Skin epidermis (tissue), 12 donors: ENCODE measurements at regions not wholly inside any gene's neighbourhood (a gene's known extent, or its start where the extent isn't known, plus 50 kb on each side); places are given as distances from the start of the nearest gene placed in this dataset.
A peak's percentile ranks its signal among the peaks of the same experiment; 100 is the strongest.
"Not testable (repeated sequence)": the region's sequence is repeated elsewhere in the genome, so short reads cannot be mapped to it uniquely, and the experiment has no call there.

ENCODE experiments used
- H3K27ac ChIP-seq, 21 experiments: fragments of 200-600 bp; sonication (generic) in 11 of 21; one replicate each; pipeline ENCODE4 v1.5.0; 2020; ENCODE audit warnings: mild to moderate bottlenecking in 3 of 21, inconsistent platforms in 2 of 21, moderate library complexity in 2 of 21
- H3K4me3 ChIP-seq, 7 experiments: fragments of 200-600 bp; sonication (generic) in 2 of 7; one replicate each; pipeline ENCODE4 v1.5.0; 2020; ENCODE audit warnings: inconsistent platforms in 2 of 7, mild to moderate bottlenecking in 2 of 7, moderate library complexity in 1 of 7

DNA sequence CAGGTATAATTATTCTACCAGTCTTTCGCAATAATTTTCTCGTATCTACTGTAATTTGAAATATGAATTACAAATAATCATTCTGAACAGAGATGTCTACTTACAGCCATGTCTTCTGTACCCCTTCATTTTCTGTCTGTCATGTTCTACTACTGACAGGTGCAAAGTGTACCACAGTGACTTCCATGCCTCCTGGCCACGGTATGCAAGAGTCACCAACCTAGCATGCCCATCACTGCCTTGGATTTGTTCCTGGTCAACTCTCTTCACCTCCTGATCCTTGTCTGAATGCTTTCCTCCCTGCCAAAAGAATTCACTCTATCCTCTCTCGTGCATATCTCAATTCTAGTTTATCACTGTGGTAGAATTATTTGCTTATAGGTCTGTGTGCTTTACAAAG is 755.4 kb downstream of the KCNJ2 start:
- no peak overlapping the region for H3K27ac ChIP-seq

DNA sequence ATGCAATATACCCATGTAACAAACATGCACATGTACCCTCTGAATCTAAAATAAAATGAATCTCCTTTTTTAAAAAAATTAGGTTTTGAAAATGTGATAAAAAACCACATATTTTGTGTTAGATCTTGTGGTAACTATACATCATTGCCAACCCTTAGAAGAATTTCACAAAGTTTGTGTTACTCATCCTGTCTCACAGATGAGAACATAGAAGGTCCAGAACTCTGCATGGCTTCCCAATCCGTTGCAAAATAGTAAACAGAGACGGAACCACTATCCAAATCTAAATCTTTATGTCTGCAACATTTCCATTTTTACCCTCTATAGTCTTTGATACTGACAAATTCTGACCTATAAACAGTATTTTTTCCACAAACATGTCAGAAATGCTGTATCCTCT is 759.9 kb downstream of the KCNJ2 start:
- no peak overlapping the region for H3K4me3 ChIP-seq
- no peak overlapping the region for H3K27ac ChIP-seq

More for the DNA sequence above, 755.4 kb downstream of the KCNJ2 start:
- H3K4me3 ChIP-seq: no peak overlapping the region

DNA sequence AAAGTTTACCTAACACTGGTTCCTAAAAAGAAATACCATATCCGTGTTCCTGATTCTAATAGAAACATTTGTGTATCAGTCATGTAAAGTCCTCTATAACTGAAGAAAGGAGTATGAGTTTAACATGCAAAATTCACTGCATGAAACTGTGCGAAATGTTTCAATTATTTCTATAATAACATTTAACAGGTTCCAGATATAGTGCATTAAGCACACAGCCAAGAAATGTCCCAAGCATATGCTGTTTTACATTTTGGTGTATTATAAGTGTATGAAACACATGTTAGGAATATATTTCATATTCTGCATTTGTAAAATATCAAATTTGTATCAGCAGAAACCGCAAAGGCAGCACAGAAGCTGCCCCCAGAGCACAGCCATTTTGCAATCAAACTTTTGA is 764.9 kb downstream of the KCNJ2 start:
- Histone ChIP-seq H3K27ac (no peak overlapping the region), H3K4me3 (no peak overlapping the region)

DNA sequence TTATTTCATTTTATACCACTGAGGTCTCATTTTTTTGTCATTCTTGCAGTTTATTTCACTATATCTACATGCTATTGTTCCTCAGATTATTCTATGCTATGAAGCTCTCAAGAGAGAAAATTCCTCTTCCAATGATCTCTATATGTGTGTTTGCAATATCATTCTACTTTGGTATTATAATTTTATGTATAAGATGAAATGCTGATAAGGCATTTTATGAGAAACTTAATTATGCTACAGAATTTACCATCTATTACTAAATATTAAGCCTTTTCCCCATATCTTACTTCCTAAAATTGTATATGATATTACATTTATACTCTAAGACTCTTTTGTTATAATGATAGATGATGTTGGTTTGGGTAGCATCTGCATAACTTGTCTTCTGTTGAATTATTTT is 765.5 kb downstream of the KCNJ2 start:
- H3K4me3 ChIP-seq: no peak overlapping the region

DNA sequence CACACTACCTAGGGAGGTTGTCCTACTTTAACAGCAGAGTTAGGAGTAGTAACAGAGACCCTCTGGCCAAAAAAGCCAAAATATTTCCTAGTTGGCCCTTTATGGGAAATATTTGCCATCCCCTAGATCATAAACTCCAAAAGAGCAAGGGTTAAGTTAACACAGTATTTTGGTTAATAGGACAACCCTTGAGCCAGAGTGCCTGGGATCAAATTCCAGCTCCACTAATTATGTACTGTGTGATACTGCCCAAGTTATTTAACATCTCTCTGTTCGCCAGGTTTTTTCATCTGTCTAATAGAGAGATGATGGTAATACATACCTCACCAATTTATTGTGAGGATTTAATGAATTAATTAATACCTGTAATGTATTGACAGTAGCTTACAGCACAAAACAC is 767.4 kb downstream of the KCNJ2 start:
- Histone ChIP-seq H3K4me3 (no peak overlapping the region), H3K27ac (no peak overlapping the region)

More for the DNA sequence above, 765.5 kb downstream of the KCNJ2 start:
- no peak overlapping the region for H3K27ac ChIP-seq

DNA sequence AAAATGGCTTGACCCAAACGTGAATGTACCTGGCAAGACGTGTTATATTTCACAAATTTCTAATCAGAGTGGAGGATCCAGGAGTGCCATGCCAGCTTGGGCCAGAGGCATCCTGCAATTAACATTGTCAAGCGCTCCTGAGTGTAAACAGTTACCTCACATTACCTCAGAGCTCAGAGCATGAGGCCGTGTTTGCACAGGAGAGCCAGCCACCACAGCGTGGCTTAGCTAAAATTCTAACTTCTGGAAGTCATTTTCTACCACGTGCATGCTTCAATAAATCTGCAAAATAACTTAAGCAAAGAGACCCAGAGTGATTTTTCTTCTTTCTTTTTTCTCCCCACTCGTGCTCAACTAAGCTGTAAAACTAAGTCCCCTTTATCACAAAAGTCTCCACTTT is 769.0 kb downstream of the KCNJ2 start:
- H3K27ac ChIP-seq: no peak overlapping the region
- no peak overlapping the region for H3K4me3 ChIP-seq

DNA sequence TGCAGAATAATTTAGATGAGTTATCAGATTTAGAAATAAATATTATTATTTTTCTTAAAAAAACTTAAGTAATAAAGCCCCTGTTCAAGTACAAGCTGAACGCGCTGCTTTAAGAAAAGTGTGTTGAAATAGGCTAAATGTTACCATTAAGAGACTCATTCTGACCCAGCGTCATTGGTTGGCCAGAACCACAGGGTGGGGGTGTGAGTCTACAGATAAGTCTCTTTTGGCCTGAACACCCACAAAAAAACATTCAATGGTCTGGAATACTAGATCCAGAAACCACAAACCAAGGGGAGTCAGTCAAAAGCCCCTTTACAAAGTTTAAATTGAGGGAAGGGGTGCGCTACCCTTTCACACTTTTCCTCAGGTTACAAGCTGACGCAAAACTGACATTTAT is 776.1 kb downstream of the KCNJ2 start:
- H3K27ac ChIP-seq: no peak overlapping the region
- no peak overlapping the region for H3K4me3 ChIP-seq

DNA sequence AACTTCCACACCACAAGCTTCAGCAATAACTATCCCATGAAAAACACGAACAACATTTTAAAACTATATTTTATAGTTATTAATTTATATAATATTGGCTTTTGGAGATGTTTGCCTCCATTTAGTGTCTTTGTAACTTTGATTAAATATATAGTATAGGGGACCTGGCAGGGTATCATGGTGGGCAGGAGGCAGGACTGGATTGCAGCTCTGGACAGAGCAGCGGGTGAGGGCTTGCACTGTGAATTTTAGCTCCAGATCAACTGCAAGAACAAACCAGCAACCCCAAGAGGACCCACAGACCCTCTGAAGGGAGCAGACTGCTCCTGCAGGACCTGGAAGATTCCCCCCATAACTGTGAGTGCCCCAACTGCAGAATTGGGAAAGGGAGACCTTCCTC is 777.9 kb downstream of the KCNJ2 start:
- H3K4me3 ChIP-seq: no peak overlapping the region
- H3K27ac ChIP-seq: no peak overlapping the region

DNA sequence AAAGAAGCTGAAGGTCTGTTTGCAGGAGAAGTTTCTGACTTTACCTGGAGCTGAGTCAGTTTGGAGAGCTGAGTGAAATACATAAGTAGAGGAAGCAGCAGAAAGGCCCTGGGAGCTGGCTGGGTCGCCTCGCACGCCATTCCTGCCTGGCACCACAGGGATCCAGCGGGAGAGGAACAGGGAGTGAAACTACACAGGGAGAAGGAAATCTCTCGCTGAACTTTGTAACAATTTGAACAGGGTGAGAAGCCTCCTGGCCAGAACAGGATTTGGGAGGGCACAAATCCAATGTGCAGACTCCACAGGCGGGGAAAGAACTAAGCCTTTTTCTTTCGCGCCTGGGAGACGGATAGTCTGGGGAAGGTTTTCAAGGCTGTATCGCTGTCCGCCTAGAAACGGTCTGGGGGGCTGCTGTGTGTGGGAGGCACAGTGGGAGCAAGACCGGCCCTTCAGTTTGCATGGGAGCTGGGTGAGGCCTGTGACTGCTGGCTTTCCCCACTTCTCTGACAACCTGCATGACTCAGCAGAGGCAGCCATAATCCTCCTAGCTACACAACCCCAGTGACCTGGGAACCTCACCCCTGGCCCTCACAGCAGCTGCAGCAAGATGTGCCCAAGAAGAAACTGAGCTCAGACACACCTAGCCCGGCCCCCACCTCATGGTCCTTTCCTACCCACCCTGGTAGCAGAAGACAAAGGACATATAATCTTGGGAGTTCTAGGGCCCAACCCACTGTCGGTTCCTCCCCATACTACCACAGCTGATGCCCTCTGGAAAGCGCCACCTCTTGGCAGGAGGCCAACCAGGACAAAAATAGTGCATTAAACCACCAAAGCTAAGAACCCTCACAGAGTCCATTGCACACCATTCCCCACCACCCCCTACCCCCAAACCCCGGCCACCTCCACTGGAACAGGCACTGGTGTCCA is 778.6 kb downstream of the KCNJ2 start:
- Histone ChIP-seq H3K27ac (peak overlapping the region in 1 of 21 experiments; percentile 22), H3K4me3 (no peak overlapping the region)

DNA sequence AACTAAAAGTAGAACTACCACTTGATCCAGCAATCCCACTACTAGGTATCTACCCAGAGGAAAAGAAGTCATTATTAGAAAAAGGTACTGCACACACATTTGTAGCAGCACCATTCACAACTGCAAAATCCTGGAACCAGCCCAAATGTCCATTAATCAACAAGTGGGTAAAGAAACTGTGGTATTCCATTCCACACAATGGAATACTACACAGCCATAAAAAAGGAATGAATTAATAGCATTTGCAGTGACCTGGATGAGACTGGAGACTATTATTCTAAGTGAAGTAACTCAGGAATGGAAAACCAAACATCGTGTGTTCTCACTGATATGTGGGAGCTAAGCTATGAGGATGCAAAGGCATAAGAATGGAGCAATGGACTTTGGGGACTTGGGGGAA is 783.8 kb downstream of the KCNJ2 start:
- not testable (repeated sequence) for H3K27ac ChIP-seq, H3K4me3 ChIP-seq

DNA sequence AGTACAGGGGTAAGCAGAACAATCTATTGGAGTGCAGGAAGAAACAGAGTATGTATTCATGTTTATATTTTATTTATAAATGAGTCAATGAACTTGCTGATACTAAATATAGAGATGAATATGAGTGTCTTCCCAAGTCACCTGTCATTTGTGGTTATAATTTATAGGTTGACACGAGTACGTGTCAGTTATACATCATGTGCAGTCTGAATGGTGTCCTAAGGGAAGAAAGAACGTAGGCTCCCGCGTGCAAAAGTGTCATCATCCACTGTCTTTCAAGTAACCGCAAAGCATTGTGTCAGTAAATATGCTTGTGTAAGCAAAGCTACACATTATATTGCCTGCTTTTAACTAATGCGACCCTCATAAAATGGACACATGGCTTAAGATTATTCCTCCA is 786.1 kb downstream of the KCNJ2 start:
- Histone ChIP-seq H3K27ac (no peak overlapping the region), H3K4me3 (no peak overlapping the region)

DNA sequence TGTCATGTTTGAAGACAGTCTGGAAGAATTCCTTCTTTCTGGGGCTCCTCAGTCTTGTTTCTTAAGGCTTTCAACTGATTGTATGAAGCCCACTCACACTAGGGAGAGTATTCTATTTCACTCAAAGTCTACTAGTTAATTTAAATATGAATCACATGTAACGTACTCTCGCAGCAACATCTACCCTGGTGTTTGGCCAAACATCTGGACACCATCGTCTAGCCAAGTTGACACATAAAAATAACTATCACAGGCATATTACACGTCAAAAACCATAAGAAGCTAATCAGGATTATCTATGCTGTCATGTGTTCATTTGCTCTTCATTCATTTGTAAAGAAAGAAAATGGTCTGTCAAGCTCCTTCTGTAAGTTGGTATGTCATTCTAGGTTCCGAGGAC is 787.4 kb downstream of the KCNJ2 start:
- no peak overlapping the region for H3K27ac ChIP-seq

DNA sequence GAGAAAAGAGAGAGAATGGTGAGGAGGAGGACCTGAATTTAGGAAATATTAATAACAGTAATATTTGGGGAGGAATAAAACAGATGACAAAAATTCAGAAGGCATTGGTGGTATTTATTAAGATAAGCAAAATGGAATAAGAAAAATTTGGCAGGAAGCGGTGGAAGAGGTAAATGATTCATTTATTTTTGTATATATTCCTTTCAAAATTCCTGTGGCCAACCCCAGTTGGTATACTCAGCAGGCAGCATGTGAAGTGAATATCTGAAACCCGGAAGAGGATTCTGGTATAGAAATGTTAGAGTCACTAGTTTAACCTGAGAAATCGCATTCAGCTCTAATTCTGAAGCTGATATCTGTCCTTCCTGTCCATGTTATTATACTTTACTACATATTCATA is 792.0 kb downstream of the KCNJ2 start:
- Histone ChIP-seq H3K4me3 (no peak overlapping the region), H3K27ac (no peak overlapping the region)

More for the DNA sequence above, 787.4 kb downstream of the KCNJ2 start:
- no peak overlapping the region for H3K4me3 ChIP-seq

DNA sequence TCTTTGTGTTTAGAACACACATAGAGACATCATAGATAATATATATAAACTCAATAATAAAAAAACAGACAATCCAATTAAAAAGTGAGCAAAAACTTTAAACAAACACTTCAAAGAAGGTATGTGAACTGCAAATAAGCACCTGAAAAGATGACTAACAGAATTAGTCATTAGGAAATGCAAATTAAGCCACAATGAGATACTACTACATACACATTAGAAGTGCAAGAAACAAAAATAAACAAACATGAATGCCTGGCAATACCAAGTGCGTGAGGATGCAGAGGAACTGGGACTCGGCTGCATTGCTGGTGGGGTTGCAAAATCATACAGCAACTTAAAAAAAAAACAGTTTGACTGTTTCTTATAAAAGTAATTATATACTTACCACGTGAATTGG is 799.0 kb downstream of the KCNJ2 start:
- no peak overlapping the region for H3K4me3 ChIP-seq
- H3K27ac ChIP-seq: no peak overlapping the region

DNA sequence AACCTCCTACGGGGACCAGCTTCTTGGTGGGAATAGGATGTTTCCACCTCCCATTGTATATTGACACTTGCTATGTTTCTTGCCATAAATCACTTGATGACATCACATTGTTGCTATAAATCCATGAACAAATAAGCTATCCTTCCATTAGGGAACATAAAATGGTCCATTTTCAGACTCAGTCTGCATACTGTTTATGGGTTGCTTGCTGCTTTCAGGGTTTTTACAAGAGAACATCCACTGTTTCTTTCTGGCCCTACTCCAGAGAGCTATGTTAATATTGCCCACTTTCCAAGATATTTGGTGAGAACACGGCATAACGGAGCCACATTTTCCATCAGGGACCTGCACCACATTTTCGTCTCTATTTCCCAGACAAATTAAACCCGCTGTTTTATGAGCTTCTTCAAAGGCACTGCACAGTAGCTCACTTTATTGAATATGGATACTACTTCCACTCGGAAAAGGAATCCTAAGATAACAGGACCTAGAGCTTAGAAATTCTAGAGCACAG is 800.2 kb downstream of the KCNJ2 start:
- H3K4me3 ChIP-seq: no peak overlapping the region
- H3K27ac ChIP-seq: no peak overlapping the region

DNA sequence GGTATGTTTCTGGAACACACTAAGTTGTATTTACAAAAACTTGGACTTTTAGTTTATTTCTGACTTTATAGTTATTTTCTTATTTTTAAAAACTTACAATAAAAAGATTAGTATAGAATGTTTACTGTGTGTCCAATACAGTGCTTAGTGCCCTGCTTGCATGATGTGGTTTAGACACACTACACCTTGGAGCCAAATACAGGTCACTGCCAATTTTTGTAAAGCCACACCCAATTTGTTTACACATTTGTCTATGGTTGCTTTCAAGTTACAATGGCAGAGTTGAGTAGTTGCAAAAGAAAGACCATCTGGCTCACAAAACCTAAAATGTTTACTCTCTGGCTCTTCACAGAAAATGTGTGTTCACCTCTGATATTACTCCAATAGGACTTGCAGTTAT is 807.1 kb downstream of the KCNJ2 start:
- H3K27ac ChIP-seq: no peak overlapping the region
- H3K4me3 ChIP-seq: no peak overlapping the region

DNA sequence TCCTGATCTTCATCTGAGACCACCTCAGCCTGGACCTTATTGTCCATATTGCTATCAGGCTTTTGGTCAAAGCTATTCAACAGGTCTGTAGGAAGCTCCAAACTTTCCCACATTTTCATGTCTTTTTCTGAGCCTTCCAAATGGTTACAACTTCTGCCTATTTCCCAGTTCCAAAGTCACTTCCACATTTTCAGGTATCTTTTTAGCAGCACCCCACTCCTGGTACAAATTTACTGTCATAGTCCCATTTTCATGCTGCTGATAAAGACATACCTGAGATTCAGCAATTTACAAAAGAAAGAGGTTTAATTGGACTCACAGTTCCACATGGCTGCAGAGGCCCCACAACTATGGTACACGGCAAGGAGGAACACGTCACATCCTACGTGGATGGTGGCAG is 815.5 kb downstream of the KCNJ2 start:
- H3K4me3 ChIP-seq: no peak overlapping the region
- H3K27ac ChIP-seq: no peak overlapping the region

DNA sequence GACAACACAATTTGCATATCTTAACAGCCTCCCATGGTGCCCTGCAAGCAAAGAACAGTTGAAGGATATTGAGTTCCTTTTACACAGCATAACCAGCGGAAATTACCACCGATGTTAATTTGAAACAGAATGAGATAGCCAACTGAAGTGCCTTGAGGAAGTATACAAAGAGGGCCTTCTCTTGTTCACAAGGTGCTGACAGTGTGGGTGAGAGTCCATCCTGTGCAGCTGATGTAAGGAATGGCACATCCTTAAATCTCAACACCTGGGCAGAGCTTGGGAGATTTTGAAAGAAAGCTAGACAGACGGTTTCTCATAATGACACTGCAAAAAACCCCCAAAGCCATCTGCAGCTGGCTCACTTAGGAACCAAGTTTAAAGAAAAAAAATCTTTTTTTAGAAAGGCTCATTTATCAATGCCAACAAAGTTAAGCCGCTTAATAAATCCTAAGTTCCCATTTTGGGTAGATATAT is 818.6 kb downstream of the KCNJ2 start:
- Histone ChIP-seq H3K4me3 (no peak overlapping the region), H3K27ac (no peak overlapping the region)

DNA sequence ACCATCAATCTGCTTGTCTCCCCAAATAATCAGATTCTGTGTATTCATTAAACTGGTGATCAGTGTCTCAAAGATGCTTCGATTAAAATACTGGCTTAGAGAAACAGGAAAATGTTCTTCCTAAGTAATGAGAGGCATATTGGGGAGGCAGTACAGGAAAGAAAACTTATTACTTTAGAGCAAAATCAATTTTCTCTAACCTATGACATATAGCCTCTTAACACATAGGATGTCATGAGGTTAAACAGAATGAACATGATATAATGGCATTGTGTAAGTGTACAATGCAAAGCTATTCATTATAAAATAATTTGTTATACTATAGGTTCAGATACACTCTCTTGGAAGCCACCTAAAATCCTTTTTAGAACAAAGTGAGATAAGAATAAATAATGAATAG is 819.3 kb downstream of the KCNJ2 start:
- H3K4me3 ChIP-seq: no peak overlapping the region
- no peak overlapping the region for H3K27ac ChIP-seq

DNA sequence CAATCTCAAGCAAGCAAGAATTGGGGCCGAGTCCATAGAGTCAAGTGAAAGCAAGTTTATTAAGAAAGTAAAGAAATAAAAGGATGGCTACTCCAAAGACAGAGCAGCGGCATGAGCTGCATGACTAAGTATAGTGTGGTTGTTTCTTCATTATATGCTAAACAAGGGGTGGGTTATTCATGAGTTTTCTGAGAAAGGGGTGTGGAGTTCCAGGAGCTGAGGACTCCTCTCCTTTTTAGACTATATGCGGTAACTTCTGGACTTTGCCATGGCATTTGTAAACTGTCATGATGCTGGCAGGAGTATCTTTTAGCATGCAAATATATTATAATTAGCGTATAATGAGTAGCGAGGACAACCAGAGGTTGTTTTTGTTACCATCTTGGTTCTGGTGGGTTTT is 819.9 kb downstream of the KCNJ2 start:
- Histone ChIP-seq H3K27ac (no peak overlapping the region), H3K4me3 (no peak overlapping the region)

DNA sequence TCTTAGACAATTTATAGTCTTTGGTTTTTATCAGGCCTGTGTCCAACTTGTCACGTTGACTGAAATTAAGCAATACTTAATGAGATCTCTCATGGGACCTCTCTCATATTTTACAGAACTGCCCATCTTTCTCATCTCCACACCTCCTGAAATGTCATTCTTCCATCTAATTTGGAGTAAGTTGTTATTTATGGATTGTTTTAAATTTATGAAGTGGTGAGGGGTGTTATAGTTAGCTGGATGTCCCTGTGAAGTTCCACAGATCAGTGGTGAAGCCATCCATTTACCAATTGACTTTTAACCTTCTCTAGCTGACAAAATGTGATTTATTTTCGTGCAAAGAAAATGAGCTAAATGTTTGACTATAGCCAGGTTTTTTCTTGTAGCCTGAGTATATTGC is 824.9 kb downstream of the KCNJ2 start:
- Histone ChIP-seq H3K4me3 (no peak overlapping the region), H3K27ac (no peak overlapping the region)

DNA sequence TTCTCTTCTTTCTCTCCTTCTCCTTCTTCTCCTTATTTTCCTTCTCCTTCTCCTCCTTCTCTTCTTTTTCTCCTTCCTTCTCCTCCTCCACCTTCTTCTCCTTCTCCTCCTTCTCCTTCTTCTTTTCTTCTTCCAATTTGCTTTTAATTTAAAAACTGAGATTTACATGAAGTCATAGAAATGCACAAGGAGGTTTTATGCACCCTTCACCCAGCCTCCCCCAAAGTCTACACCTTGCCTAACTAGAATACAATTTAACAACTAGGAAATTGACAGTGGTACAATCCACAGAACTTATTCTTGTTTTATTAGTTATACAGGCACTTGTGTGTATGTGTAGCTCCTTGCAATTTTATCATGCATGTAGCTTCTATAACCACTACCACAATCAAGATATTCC is 826.7 kb downstream of the KCNJ2 start:
- H3K4me3 ChIP-seq: no peak overlapping the region
- H3K27ac ChIP-seq: no peak overlapping the region
